ENCODE measurements at regions not wholly inside any gene's neighbourhood (a gene's known extent, or its start where the extent isn't known, plus 50 kb on each side); places are given as distances from the start of the nearest gene placed in this dataset.

DNA sequence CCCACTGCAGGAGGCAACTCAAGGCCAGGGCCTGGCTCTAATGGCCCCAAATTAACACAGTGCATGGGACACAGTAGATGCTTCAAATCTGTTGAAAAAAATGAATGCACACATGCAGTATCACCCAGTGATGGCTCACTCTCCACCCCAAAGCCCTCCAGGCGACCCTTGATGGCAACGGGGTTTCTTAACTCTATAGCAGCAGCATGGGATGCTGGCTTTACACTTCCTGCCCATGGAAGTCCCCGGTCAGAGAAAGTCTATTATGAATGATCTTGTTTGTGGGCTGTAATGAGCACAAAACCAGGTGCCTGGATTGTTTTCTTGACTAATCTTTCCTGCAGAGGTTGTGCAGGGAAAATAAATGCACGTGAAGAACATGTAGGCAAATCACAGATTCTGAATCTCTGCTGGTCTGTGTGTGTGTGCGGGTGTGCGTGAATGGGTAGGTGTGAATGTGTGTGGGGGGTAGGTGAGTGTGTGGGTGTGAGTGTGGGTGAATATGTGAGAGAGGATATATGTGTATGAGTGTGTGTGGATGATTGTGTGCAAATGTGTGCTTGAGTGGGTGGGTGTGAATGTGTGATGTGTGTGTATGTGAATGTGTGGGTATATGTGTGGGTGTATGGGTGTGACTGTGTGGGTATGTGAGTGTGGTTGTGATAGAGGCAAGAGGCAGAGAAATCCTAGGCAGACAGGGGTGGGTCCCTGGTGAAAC is 60.1 kb upstream of the MLN start:
- no peak for DNase-seq

DNA sequence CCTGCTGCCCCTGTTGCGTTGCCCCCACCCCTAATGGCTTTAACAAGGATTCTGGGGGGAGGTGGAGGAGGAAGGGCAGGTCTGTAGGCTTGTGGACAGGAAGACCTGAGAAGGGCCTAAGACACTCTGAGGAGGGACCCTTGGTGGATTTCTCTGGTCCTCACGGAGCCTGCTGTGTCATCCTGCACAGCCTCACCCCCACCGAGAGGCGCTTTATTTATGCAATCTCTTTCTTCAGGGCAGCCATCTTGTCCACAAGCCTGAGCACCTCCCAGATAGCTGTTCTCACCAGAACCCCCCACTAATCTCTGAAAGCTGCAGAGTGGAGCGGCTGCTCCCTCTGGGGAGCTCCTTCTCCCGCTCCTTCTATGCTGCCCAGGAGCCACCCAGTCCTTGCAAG is 59.3 kb upstream of the MLN start:
- DNase-seq = no peak

DNA sequence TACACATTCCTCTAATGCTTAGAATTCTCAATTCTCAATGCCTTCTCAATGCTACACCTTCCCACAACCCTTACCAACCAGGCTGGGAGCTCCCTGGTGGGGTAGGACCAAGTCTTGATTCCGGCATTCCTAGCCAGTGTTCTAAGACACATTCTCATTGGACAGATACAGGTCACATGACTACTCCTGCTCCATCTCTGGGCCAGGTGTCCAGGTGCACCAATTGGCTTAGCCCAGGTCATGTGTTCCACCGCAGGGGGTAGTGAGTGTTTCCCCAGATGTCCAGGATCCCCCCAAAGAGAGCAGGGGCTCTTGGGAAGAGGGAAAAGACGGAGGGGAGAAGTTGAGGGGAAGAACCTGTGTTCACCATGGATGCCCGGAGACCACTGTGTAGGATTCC is 58.7 kb upstream of the MLN start:
- DNase-seq = no peak

DNA sequence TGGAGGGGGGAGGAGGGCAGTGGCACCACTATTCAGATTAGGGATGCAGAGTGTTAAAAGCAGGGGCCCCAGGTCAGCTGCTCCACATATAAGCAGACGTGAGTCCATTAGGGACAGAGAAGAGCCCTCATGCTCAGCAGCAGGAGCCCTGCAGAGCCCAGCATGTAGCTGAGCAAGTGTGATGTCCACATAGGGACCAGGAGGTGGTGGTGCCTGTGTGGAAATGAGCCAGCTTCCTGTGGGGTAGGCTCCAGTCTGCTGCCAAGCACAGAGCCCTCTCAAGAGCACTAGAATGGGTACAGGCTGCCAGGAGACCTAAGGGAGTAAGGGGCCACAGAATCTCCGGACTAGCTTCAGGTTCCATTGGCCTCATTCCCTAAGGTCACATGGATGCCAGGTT is 57.9 kb upstream of the MLN start:
- DNase-seq = no peak

DNA sequence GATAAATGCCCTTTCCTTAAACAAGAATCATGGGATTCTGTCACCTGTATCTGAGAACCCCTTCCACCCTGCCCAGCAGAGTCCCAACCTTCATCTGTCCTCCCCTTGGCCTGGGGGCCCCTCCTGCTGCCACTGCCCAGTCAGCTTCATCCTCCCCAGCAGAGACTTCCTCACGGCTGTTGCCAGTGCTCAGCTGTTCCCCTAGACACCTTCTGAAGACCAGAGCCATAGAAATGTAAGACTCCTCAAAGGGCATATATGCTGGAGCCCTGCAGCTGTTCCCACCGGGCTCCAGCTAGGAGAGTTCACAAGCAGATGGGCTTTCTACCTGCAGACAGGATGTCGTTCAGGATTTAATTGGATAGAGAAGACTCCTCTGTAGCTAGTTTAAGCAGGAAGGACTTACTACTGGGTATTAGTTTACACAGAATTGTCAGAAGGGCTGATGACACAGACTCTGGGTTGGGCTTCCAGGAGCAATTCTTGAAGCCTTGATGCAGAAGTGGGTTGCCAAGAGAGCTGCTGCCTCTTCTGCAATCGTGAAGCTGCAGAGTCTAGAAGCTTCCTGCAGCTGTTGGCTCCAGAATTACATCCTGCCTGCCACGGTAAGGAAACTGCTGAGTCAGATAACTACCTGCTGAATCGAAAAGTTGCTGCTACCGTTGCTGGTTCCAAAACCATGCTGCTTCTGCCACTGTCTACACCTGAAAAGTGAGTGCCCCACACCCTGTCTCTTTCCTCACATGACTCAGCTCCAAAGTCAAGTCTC is 57.1 kb upstream of the MLN start:
- no peak for DNase-seq

DNA sequence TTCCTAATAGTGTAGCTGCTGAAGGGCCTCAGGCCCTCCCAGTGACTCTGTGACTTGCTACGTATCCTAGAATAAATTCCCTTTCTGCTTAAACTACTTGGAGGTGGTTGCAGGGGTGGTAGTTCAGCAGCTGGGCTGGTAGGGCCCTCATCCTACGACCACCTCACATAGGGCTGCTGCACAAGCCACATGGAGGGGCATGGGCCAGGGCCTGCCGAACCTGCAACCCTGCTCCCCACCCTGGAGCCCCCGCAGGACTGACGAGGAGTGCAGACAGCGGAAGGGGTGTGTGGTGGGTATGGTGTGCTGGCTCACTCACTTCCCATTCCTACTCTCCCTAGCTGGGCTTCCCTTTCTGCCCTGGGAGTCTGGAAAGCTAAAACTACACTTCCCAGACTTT is 56.2 kb upstream of the MLN start:
- no peak for DNase-seq

DNA sequence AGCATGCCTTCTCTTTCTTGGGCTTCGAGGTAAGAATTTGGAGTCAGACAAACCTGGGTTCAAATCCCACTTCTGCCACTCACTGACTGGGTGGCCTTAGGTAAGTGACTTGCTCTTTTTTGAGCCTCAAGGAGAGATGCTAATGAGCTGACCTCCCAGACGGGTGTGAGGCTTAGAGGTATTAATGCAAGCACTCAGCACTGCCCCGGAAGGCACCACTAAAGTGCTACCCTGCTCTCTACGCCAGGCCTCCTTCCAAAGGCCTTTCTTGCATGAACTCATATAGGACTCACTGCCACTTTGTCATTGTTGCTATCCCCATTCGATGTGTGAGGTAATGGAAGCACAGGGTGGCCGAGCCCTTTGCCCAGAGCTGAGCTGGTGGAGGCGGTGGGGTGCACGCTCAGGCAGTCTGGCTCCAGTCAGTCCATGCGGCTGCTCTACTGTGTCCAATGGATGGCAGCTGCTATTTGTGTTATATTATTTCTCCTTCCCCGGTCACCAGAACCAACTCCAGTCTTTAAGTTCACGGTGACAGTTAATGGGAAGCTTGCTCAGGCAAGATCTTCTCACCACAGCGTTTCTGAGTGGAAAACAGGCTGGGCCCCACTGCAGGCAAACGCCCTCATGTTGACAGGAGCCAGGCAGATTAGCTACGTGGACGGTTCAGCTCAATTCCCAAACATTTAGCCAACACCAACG is 55.2 kb upstream of the MLN start:
- no peak for DNase-seq

DNA sequence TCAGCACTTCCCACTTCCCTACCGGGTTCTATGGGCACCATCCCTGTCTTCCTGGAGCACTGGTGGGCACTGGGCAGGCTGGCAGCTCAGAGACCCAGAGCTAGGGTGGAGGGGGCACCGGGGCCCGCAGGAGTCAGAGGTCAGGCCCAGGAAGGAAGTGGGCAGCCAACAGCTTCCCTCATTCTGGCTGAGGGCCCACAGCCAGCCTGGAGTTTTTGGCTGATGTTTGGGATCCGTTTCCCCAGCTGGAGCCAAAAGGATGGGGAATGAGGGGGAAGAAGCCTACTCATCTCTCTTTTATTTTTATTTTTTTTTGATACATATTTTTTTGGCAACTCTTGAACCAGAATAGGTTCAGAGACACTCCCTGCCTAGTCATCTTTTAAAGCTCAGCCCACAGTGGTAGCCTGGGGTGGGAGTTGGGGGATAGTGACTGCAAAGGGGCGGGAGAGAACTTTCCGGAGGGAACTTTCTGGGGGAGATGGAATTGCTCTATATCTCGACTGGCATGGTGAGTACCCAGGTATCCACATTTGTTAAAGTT is 54.2 kb upstream of the MLN start:
- DNase-seq = no peak

DNA sequence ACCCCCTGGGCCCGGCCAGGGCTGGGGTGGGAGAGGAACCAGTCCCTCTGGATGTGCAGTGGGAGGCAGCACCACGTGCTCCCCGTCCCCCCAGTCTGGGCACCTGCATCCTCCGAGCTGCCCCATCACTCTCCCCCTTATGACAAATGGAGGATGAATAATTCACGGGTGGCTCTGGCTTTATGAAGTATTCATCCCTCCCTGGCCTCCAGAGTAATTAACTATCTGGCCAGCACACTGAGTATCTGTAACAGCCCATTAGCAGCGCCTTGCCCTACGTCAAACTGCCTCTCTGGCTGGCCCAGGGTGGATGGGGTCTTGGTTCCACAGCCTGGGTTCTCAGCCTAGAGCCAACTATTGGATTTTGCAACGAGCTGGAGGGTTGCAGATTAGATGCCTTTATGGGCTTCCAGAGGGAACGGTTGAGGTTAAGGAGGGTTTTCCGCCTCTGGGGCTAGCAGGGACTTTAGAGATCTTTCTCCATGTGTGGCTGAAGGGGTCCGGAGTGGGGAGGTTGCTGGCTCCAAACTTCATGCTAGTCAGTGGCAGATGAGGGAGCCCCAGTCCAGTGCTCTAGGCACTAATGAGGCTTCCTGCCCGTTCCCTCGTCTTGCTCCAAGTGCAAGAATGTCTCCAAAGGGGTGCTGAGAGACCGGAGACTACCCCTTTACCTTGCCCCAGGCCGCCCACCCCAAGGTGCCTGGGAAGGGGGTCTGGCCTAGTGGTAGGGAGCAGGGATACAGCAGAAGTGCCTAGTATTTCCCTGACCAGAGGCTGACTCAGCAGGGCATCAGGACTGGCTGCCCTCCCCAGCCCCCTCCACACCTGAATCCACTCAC is 53.5 kb upstream of the MLN start:
- DNase-seq = no peak

DNA sequence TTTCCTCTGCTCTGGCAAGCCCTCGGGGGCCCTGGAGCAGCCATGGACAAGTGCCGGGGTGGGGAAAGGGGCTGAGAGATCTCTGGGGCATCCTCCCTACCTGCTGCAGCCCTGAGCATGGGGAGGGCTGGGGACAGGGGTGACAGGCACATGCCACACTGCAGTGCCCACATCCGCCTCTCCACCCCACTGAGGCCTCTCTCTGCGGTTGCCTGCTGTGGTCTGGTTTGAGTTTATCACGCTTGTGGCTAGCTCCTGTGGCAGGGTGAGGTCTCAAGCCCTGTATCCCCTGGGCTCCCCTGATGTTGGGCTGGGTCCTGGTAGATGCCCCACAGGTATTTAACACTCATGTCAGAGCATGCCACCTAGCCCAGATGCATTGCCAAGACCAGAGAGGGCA is 52.9 kb upstream of the MLN start:
- no peak for DNase-seq

DNA sequence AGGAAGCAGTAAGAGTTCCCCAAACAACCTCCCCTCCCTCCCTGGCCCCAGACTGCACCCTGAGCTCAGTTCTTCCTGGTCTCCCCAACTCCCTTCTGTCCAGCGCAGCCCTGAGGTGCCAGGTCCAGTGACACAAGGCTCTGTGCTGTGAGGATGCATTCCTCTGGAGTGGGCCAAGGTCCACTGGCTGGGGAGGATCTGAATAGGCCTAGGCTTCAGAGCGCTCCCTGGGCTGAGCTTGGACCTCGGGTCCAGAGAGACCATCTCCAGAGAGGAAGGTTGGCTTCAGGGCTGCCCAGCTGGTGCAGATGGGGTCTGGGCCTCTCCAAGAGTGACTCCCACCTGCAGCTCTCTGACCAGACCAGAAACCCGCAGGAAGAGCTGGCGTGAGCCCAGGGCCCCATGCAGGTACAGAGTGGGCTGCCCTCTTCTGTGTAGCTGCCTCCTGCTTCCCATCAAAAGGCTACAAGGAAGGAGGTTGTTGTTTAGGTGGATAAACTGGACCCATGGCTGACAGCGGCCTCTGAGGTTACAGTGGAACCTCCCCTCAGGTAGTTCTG is 52.3 kb upstream of the MLN start:
- no peak for DNase-seq

DNA sequence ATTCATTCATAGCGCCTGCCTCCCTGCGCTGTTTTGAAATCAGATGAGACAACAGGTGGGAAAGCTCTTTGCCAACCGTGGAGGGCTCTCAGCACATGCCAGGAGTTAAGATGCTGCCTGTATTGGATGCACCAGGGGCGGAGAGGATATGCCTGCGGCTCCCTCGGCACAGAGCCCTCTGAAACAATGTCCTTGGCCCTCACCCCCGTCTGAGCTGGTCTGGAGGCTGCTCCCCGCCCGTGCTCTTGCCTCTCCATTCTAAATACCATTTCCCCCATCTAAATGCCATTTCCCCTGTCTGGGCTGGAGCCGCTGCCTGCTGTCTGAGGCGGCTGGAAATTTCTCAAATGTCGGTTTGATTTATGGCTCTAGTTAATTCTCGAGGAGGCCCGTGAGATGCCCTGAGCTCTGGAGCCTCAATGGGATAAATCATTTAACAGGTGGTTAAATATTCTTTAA is 50.8 kb upstream of the MLN start:
- peak; percentile 62 for DNase-seq

DNA sequence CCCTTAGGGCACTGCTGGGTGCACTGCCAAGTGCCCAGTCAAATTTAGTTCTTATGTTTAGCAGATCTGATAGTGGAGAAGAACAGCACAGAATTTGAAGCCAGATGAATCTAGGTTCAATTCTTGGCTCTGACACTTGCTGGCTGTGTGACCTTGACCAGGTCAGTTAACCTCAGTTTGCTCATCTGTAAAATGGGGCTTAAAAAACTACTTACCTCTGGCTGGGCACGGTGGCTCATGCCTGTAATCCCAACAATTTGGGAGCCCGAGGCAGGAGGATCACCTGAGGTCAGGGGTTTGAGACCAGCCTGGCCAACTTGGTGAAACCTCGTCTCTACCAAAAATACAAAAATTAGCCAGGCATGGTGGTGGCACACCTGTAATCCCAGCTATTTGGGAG is 49.9 kb upstream of the MLN start:
- DNase-seq = no peak
